ENCODE measurements at regions not wholly inside any gene's neighbourhood (a gene's known extent, or its start where the extent isn't known, plus 50 kb on each side); places are given as distances from the start of the nearest gene placed in this dataset.
A peak's percentile ranks its signal among the peaks of the same experiment; 100 is the strongest.

DNA sequence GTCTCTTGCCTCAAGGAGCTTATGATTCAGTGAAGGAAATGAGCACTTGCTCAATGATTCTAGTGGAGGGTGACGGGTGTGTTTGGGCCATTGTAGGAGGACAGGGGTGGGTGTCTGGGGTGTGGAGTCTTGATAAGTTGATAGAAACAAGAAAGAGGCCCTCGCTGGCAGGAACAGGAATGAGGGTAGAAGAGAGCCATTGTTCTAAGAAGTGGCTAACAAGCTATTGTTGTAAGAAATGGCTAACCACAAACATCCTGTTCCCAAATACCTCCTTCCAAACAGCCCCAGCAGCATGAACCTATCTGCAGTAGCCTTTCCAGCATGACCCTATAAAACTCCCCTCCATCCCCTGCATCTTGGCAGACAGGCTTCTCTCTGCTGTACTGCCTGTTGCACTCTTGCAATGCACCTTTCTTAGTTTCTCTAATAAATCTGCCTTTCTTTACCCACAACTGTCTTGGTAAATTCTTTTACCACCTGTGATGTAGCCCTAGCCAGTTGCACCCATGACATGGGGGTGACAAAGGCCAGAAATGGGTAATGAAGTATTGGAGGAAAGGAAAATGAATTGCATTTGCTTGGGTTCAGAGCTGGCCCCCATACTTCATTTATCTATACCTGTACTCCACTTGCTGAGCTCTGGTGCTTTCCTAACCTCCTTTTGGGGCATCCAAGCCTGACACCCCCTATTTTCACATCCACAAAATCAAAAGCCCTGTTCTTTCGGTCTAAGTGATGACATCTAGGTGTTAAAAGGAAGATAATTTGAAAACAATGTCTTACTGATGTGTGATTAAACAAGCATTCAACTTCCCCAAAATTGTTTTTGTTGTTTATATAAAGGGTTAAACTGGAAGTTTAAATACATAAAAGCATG, 389.1 kb downstream of the GRIN2B start:
- no peak for DNase-seq

DNA sequence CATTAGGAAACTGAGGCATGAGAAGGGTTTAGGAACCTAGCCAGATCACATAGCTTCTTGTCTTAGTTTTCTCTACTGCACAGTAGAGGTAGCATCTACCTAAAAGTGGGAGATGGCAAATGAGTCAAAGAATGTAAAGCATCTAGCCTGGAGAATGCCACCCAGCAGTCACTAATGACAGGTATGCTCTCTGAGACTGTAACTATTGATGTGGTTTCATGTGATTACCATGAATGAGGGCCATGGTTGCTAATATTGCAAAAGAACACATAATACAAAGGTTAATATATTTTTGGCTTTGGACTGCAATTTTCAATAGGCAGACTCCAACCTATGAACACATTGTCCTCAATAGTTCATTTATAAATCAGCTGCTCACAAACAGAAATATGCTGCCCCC, 389.9 kb downstream of the GRIN2B start:
- DNase-seq, result no peak

DNA sequence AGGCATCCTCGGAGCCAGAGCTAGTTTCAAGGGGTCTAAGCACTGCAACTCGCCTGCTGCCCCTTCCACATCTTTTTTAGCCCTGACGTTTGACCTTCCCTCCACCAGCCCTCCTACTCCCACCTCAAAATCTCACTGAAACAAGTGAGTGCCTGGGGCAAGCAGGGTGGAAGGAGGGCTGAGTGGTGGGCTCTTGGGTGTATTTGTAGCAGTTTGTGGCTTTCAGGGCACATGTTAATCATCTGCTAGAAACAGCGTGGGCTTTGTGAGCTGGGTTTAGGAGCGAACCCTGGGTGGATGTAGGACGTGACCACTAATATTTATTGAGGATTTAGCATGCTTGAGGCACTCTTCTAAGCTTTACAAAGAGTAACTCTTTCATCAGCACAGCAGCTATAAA, 390.3 kb downstream of the GRIN2B start:
- DNase-seq, result no peak

DNA sequence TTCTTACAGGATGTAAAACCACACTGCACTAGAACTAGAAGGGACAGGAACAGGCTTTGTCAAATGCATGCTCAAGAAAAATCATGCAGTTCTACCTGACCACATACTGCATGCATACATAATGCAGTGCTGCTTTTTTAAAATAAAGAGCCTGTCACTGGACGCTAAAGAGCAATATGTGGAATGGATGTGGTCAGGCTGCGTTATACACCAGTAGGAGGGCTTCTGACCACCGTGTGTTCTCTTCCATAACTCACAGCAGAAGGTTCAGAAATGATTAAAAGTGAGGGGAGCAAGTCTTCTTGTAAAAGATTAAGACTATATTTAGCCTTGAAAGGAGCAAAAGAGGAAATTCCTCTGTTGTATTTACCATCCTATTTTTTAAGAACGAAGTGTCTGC, 392.0 kb downstream of the EMP1 start:
- no peak for DNase-seq

DNA sequence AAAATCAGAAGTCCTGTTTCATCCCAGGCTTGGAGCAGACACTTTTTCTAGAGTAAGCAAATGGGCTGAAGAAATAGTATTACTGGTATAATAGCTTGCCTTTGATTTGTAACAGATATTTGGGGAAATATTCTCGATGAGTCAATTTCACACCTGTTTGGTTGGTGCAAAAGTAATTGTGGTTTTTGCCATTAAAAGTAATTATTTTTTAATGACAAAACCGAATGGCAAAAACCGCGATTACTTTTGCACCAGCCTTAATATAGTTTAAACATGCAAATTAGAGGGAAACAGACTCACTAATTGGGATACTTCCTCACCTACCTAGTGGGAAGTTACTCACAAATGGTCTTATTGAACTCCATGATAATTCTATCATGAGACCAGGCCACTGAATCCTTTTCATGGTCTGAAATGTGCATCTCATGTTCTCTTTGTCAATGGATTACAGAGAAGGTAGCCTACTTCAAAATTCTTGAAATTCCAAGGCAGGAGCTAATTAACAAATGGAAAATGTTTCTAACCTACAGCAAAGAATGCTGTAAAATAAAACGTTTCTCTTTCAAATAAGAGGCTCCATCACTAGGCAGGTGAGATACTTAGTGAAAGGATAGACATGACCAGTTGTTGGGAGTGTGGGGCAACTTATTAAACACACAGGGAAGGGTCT, 391.3 kb downstream of the EMP1 start:
- no peak for DNase-seq

DNA sequence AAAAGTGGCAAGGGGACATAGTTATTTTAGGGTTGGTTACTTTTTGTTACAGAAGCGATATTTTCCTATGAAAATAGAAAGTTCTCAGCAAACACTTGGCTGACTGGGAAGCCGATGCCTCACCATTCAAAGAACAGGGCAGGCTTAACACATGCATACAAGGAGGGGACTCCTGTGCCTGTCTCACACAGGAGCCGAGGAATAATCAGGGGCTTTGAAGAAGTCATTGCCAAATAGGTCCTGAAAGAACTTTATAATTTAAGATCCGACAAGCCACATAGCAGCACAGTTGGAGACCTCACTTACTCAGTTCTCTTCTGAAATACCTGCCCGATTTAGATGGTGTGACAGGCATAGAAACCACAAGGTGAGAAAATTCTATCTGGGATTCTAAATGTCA, 389.8 kb downstream of the EMP1 start:
- DNase-seq, result no peak

DNA sequence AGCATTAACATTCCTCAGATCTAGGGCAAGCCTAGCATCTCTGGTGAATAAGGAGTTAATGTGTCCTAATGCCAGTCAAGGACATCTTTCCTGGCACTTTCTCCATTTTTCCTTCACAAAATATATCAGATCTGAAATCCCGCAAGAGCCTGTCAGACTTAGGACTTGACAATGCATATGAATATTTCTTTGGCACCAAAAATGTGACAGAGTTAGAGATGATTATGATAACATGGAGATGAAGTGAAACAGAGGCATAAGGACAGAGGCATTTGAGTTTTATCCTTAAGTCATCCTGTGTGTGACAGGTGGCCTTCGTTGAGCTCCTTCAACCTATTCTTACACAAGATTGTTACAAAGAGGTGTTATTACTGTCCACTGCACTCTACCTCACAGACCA, 388.0 kb downstream of the EMP1 start:
- DNase-seq, result no peak

DNA sequence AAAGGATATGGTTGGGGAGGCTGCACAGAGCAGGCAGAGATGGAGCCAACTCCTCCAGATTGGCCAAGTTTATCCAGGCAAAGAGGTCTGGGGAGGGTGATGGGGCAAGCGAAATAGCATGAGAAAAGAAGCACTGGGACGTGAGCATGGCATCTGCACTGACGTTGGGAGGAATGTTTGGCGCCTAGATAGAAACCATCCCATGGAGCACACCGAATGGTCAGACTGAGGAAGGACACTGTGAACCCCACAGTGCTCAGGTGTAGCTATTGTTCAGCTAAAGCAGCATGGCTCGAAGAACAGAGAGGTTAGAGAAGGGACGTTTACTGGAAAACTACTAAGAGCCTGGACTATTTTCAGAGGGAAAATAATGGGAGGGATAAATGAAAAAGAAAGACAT, 387.1 kb downstream of the EMP1 start:
- no peak for DNase-seq

DNA sequence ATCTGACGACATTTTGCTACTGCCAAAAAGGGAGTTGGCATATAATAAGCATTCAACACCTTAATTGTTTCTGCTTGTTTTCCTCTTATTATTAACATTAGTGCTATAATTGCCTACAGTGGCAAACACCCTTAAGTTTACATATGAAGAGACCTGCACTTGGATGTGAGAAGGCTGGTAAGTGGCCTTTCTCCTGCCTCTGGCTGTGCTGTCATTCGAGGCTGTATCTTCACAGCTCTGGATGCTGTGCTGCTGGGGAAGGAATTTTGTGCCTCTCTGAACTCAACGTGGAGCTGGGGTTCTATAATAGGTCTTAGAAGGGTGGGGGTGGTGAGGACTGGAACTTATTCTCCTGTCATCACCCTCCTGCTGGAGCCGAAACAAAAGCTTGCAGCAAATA, 385.9 kb downstream of the EMP1 start:
- DNase-seq, result no peak

DNA sequence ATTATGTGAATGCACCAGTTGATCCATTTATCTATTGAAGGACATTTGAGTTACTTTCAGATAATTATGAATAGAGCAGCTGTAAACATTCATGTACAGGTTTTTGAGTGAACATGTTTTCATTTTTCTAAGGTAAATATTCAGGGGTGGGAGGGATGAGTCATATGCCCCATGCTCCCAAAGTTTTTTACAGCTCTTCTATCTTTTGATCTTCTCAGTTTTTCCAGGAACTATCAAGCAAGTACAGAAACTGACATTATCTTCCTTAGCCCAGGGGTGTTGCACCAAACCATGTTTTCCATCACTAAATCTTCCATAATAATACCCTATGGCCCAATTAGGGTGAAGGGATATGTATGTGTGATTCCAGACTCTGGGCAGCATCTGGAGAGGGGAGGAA, 384.5 kb downstream of the EMP1 start:
- no peak for DNase-seq

DNA sequence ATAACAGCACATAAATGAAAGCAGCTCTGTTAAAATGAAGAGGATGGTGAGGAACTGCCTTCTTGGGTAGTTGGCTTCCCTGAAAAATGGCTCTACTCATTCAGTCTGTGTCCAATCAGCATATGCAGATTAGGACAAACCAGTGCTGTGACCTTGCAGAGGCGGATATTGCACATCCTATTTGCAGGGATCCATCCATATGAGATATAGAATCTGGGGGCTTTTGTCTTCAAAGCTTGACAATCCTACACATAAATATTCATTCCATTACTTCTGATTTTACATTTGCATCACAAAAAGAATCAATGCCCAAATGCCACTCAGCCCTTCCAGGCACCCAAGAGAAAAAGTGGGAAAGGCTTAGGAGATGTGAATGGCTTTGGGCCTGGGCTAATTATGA, 383.7 kb downstream of the EMP1 start:
- no peak for DNase-seq

DNA sequence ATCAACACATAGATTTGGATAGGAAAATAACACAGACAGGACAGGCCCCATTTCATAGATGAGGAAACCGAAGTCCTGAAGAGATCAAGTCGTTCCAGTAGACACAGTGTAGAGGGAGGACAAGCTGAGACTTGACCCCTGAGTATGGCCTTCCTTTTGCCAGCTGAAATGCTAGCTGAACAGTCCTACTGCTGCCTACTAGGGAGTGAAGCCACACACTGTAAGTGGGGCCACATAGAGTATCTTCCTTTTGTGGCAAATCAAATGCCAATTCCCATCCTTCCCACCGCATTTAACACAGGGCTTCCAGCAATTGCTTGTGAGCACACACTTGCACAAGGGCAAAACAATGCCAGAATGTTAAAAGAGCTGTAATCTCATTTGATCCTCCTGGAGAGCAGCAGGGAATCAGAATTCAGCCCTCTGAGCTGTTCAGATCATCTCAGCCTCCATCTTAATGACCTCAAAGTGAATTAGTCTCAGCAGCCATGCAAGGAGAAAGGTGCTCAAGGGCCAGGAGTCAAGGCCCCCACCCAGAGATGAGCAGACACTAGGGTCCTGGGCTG, 380.5 kb downstream of the EMP1 start:
- no peak for DNase-seq

DNA sequence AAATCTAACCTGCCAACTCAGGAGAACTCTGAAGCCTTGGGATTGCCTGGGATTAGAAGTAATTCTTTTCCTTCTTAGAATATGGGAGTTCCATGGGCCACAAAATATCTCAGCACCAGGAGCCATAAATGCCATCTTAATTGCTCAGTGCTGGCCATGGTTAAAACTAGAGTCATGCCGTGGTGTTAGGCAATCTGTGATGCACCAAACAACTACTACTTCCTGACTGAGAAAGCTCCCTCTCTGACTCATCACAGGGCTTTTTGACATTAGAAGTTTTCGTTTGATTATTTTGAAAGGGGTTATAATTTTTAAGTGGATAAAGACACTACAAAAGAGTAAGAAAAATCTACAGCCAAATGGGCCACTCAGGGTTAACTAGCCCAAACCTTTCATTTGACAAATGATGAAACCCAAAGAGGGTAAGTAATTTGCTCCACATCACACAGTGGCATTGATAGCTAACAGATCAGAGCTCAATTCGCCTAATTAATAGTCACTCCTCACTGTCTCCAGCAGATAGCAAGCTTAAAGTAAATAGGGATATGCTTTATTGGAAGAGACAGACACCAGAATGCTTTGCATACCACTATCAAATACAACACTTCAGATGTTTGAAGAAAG, 377.3 kb downstream of the EMP1 start:
- no peak for DNase-seq

DNA sequence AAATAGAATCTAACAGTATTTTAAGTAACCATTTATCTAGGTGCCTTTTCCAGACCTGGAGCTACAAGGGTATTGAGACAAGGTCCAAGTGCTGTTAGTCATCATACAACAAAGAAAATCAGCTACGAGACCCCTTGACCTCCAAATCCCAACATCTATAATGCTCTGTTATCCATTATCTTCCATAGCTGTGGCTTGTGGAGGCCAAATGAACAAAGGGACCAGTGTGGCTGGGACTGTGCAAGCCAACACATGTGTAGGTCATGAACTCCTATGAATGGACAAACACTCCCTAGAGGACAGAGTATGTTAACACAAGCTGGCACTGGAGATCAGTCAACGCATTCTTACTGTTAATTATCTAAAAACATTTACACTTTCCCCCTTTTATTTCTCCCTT, 374.5 kb downstream of the EMP1 start:
- DNase-seq, result no peak

DNA sequence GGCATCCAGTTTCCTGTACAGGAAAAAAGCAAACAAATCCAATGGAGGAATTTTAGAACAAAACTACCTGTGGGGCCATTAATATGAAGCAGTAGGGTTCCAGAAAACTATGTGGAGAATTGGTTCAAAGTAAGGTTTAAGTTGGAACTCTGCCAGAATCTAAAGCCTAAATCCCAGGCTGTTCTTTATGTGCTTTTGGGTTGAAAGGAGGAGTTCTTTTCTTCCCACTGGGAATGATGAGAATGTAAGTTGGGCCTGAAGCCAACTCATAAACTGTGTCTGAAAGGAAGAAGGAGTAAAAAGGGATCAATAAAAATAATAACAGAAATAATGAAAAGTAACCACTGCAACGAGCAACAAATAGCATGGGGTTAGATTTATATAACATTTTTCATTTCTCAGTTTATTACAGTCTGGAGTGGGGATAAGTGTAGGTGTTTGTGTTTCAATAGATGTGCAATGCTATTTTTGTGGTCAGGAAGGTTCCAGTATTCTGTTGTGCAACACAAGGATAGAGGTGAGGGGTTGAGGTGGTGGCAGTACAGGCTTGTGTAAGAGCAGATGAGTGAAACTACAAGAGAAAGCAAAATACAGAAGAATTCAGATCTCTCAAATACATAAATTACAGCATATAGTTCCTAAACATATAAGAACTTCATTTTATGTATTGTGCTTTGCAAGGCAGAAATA, 373.6 kb downstream of the EMP1 start:
- DNase-seq, result peak; percentile 21

DNA sequence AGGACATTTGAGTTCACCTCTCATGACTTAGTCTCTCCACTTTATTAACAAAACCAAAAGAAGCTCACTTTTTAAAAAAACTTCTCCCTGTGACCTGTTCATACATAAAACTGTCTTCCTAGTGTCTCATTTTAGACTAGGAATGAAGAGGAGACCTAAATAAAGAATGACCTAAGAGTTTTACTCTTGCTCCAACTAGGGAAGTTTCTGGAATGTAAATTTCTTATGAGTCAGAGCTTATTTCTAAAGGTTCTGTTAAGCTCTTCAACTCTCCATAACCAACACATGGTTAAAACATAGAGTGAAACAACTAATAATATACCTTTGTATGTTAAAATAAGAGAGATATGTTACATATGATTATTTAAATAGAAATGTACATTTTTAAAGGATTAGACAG, 369.8 kb downstream of the EMP1 start:
- no peak for DNase-seq

DNA sequence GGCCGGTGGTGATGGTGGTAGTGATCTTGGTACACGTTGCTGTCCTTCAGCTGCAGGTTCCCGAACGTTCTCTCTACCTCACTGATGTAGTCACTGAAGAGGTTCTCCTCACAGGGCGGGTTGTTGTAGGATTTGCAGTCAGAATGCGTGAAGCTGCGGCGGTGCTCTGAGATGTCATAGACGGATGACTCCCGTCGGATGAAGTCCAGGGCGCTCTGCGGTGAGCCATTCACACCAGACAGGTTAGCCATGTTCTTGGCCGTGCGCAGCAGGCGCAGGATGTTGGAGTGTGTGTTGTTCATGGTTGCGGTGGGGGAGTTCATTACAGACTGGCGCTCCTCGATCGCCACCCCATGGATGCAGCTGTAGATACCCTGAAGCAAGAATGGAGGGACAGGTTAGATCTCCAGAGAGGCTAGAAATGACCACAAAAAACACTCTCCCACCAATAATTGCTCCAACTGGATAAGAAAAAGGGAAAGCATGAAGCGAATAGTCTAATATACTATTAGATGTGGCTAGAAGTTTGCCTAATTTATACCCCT, 367.8 kb downstream of the EMP1 start:
- DNase-seq, result no peak

DNA sequence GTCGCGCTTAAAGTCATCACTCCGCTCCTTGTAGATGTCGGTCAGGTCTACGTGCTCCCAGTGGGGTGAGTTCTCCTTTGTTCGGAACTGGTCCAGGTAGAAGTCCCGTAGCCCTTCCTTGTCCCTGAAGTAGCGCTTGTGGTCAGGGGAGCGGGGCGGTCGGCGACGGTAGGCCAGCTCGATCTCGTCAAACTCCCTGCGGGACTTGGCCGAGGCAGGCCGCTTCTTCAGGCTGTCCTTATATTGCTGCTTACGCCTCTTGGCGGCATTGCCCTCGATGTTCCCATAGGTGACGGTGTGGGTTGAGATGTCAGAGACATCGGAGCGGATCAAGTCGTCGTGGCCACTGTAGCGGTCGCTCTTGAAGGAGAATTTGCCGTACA, 367.2 kb downstream of the EMP1 start:
- no peak for DNase-seq

DNA sequence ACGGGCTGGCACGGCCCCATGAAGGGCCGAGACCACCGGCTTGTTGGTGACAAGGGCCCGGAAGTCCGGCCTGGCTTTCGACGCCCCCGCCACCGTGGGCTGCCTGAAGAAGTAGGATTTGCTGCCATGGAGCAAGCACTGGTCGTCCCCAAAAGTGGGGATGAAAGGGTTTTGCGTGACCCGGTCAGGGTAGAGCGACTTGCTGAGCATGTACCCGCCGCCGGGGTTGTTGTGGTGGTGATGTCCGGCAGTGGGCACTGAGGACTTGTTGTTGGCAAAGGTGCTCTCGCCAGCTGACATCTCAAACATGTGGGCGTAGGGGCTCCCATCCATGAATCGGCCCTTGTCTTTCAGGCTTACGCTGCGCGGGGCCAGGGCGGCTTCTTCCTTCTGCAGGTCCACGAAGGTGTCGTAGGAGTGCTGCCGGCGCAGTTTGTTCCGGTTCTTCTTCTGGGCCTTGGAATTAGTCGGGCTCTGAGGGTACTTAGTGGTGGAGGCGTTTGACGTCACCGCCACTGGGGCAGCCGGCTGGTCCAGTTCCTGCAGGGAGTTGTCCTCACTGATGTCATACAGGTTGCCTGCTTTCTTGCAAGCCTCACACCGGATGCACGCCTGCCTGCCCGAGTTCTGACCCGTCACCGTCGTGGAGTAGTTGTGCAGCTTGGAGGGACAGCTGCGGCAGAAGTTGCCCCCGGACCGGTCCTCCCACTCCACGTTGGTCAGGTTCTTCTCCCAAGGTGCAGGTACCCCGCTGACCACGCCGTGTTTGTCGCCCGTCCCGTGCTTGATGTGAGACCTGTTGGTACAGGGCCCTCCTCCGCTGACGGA, 366.6 kb downstream of the EMP1 start:
- DNase-seq, result no peak

DNA sequence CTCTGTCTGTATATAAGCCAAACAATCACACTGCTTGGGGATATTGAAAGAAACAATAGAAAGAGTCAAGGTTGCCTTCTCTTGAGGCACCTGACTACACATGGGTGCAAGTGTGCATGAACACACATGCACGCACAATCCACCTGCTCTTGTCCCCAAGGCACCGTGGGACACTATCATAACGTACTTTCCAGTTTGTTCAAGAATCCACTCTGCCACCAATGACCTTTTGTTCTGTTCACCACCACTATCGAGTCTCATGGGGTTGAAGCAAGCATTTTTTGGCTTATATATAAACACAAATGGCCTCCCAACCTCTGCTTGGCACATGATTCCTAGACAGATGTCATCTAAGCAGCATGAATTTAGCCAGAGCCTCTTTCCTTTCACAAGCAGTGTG, 365.4 kb downstream of the EMP1 start:
- no peak for DNase-seq

DNA sequence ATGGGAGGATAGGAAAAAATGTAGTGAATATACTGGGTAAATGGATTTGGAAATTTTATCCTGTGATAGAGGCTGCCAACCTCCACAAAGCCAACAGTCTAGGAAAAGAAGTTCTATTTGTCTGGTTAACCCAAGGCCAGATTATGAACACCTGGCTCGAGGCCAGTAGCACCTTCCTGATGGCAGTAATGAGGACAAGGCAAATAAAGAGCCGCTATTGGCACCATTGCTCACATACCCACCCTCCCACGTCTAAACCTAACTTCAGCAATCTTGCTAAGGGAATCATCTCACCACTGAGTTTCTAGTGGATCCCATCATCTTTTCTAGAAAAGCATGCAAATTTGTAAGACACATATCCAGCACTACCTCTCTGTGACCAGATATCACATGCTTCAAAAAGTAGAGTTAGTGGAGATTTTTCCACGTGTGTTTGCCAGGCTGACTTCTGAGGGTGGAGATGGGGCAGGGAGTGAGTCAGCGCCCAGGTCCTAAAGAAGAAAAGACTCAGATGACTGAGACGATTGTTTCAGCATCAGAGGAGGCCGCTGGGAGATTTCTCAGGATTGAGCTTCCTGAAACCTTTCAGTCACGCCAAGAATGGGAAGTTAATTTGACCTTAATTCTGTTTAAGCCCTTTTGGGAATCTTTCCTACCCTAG, 362.9 kb downstream of the EMP1 start:
- no peak for DNase-seq

All from eye (tissue), 1 donor.